NB4 (cell line): ENCODE measurements at regions not wholly inside any gene's neighbourhood (a gene's known extent, or its start where the extent isn't known, plus 50 kb on each side); places are given as distances from the start of the nearest gene placed in this dataset.
"Not testable (repeated sequence)": the region's sequence is repeated elsewhere in the genome, so short reads cannot be mapped to it uniquely, and the experiment has no call there.

Experiments
- DNase-seq: peaks from one replicate; pipeline ENCODE4 v3.0.0; 2010; ENCODE audit warnings: low read depth
- H3K4me3 ChIP-seq: one replicate; pipeline ENCODE4 v1.5.1; 2011; ENCODE audit warnings: mild to moderate bottlenecking, low read depth, low read length, moderate library complexity
- MYC ChIP-seq: IDR thresholded peaks from 2 replicates; pipeline ENCODE4 v1.6.1; 2011; ENCODE audit warnings: low read depth, low read length
- POLR2A ChIP-seq: IDR thresholded peaks from 2 replicates; pipeline ENCODE4 v1.6.1; 2011; ENCODE audit warnings: mild to moderate bottlenecking; ENCODE audit not compliant: insufficient read length; ENCODE audit errors: extremely low read depth
- TF ChIP-seq, protein P1 (sequence below): IDR thresholded peaks from one replicate; pipeline ENCODE4 v1.5.1; 2012; ENCODE audit warnings: low read depth, low read length
- TF ChIP-seq, protein P2 (sequence below): IDR thresholded peaks from 2 replicates; pipeline ENCODE4 v1.6.1; 2011; ENCODE audit warnings: low read depth, low read length

- DNase-seq = peak; percentile 68
- no peak overlapping the region for H3K4me3 ChIP-seq
- TF ChIP-seq, protein P1, sequence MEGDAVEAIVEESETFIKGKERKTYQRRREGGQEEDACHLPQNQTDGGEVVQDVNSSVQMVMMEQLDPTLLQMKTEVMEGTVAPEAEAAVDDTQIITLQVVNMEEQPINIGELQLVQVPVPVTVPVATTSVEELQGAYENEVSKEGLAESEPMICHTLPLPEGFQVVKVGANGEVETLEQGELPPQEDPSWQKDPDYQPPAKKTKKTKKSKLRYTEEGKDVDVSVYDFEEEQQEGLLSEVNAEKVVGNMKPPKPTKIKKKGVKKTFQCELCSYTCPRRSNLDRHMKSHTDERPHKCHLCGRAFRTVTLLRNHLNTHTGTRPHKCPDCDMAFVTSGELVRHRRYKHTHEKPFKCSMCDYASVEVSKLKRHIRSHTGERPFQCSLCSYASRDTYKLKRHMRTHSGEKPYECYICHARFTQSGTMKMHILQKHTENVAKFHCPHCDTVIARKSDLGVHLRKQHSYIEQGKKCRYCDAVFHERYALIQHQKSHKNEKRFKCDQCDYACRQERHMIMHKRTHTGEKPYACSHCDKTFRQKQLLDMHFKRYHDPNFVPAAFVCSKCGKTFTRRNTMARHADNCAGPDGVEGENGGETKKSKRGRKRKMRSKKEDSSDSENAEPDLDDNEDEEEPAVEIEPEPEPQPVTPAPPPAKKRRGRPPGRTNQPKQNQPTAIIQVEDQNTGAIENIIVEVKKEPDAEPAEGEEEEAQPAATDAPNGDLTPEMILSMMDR = no peak
- TF ChIP-seq, protein P2, sequence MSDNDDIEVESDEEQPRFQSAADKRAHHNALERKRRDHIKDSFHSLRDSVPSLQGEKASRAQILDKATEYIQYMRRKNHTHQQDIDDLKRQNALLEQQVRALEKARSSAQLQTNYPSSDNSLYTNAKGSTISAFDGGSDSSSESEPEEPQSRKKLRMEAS = no peak
- TF ChIP-seq POLR2A = no peak
- no peak for TF ChIP-seq MYC
These were observed 66.1 kb downstream of the FASLG start for GRCh38 chr1:172724765-172725613.

DNA sequence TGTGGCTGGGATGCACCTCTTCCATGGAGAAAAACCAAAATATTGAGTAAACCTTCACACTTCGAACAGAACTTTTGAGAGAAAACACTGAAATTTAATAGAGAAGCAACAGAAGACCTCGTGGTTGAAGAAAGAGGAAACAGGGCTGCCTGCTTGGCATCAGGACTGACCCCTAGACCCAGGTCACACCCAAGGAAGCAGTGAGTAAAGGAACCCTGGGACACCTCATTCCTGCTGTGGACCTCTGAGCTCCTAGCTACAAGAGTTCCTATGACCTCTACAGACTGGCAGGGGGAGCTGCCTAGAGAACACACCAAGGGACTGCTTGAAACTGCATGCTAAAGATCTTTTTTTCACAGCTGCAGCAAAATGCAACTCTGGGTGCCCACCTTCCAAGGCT, 67.8 kb downstream of the FASLG start:
- no peak overlapping the region for H3K4me3 ChIP-seq
- TF ChIP-seq, protein P1 = peak; percentile 5
- TF ChIP-seq POLR2A (no peak), MYC (peak; percentile 37; the same call in 1 of the 2 replicates)
- TF ChIP-seq, protein P2 = peak; percentile 61; the same call in 1 of the 2 replicates
- peak; percentile 72 for DNase-seq

- TF ChIP-seq MYC = no peak
- H3K4me3 ChIP-seq = no peak overlapping the region
- DNase-seq = no peak
These were observed 68.5 kb downstream of the FASLG start for GRCh38 chr1:172727275-172727857.

GRCh38 chr1:172727956-172728603, 69.2 kb downstream of the FASLG start:
- H3K4me3 ChIP-seq = no peak overlapping the region
- peak; percentile 76 for DNase-seq
- TF ChIP-seq, protein P1 = peak; percentile 76
- TF ChIP-seq POLR2A = no peak
- TF ChIP-seq, protein P2 = no peak

DNA sequence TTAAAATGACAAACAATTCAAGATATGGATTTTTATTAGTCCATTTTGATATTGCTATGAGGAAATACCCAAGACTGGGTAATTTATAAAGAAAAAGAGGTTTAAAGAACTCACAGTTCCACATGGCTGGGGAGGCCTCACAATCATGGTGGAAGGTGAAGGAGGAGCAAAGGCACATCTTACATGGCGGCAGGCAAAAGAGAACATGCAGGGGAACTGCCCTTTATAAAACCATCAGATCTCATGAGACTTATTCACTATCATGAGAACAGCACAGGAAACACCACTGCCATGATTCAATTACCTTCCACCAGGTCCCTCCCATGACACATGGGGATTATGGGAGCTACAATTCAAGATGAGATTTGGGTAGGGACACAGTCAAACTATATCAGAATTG, 69.8 kb downstream of the FASLG start:
- DNase-seq = not testable (repeated sequence)

DNA sequence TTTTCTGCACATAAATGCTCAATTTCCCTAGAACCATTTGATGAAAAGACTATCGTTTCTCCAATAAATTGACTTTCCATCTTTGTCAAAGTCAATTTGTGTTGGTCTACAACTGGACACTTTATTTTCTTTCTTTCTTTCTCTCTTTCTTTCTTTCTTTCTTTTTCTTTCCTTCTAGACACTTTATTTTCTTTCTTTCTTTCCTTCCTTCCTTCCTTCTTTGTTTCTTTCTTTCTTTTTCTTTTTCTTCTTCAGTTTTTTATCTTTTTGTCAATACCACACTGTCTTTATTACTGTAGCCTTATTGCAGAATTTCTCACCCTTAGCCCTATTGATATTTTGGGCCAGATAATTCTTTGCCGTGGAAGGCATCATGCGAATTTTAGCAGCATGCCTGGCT, 73.5 kb downstream of the FASLG start:
- DNase-seq = no peak
- H3K4me3 ChIP-seq = no peak overlapping the region
- TF ChIP-seq POLR2A (no peak), MYC (no peak)
- TF ChIP-seq, protein P2 = no peak
- TF ChIP-seq, protein P1 = no peak

More for the DNA sequence above, 69.8 kb downstream of the FASLG start:
- H3K4me3 ChIP-seq = not testable (repeated sequence)
